ENCODE measurements at regions not wholly inside any gene's neighbourhood (a gene's known extent, or its start where the extent isn't known, plus 50 kb on each side); places are given as distances from the start of the nearest gene placed in this dataset.

DNA sequence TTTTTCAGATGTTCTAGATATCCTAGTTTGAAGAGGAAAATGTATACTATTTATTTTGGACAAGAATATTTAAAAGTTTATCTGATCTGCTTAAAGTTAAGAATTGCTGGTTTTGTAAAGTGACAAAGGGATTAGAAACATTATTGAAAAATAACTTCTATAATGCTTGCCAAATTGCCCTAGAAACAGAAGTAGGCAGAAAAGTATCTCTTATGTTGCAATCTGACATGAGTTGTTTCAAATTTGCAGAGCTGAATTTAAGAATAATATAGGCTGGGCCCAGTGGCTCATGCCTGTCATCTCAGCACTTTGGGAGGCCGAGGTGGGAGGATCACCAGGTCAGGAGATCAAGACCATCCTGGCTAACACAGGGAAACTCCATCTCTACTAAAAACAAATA, 777.1 kb downstream of the LIG4 start:
- POLR2A ChIA-PET: no interaction called here

DNA sequence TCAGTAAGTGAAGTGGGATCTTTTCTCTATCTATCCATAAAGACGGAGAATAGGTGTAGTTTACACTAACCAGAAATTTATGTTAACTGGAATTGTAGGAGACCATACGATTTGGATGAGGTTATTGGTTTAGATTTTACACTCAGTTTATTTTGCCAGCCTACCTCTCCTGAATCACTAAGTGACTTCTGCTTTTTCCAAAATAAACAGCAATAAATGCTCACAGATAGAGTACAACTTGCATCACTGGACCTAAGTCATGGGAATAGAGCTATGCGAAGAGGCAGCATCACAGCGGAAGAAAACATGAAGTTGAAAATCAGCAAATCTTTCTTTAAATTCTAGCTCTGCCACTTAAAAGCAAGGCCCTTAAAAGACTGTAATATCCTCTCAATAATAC, 781.0 kb downstream of the LIG4 start:
- CTCF ChIA-PET: no interaction called here
- POLR2A ChIA-PET: no interaction called here
- DNase-seq (ENCODE audit: extremely low spot score): no peak
- TF ChIP-seq, protein P1, sequence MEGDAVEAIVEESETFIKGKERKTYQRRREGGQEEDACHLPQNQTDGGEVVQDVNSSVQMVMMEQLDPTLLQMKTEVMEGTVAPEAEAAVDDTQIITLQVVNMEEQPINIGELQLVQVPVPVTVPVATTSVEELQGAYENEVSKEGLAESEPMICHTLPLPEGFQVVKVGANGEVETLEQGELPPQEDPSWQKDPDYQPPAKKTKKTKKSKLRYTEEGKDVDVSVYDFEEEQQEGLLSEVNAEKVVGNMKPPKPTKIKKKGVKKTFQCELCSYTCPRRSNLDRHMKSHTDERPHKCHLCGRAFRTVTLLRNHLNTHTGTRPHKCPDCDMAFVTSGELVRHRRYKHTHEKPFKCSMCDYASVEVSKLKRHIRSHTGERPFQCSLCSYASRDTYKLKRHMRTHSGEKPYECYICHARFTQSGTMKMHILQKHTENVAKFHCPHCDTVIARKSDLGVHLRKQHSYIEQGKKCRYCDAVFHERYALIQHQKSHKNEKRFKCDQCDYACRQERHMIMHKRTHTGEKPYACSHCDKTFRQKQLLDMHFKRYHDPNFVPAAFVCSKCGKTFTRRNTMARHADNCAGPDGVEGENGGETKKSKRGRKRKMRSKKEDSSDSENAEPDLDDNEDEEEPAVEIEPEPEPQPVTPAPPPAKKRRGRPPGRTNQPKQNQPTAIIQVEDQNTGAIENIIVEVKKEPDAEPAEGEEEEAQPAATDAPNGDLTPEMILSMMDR (IDR thresholded peaks at IDR 0.05; ENCODE audit: control extremely low read depth, extremely low read depth, low read depth, missing control alignments): no peak

More for the DNA sequence above, 777.1 kb downstream of the LIG4 start:
- TF ChIP-seq, protein P1 (IDR thresholded peaks at IDR 0.05; ENCODE audit: control extremely low read depth, extremely low read depth, low read depth, missing control alignments): no peak
- no peak for DNase-seq (ENCODE audit: extremely low spot score)
- CTCF ChIA-PET: no interaction called here

DNA sequence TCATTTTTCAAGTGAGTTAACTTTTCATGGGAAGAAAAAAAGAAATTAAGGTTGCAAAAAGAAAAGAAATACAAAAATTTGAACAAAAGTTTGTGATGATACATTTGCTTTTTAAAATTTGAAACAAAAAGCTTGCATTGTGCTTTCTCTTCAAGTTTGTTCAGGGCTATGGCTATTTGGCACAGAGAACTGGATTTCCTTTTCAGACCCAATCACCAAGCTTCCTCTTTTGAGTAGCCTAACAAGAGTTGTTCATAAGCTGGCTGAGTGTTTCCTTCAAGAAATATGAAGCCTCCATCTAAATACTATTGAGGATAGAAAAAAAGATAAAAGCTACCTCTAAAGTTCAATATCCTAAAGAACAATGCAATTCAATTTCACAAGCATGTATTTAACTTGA, 787.8 kb downstream of the LIG4 start:
- CTCF ChIA-PET: interaction anchor here (0.8 kb wide), 1 partner anchor 48 kb away, joined by 3 read pairs; no protein-coding TSS in a partner anchor
- POLR2A ChIA-PET: no interaction called here
- no peak for DNase-seq (ENCODE audit: extremely low spot score)
- TF ChIP-seq, protein P1 (IDR thresholded peaks at IDR 0.05; ENCODE audit: control extremely low read depth, extremely low read depth, low read depth, missing control alignments): no peak

DNA sequence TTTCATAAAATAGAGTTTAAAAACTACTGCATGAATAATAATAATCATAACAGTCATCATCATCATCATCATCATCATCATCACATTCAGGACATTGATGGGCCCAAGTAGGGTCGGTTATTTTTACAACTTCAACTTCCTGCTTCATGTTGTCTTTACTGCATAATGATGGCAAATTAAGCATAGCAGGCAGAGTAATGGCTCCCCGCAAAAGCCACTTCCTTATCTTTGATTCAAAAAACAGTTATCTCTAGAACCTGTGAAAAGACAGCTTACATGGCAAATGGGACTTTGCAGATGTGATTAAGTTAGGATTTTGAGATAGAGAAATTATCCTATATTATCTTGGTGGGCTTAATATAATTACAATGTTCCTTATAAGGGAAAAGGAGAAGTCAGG, 792.9 kb downstream of the LIG4 start:
- ChIA-PET POLR2A (no interaction called here), CTCF (no interaction called here)
- TF ChIP-seq, protein P1 (IDR thresholded peaks at IDR 0.05; ENCODE audit: control extremely low read depth, extremely low read depth, low read depth, missing control alignments): no peak
- no peak for DNase-seq (ENCODE audit: extremely low spot score)

DNA sequence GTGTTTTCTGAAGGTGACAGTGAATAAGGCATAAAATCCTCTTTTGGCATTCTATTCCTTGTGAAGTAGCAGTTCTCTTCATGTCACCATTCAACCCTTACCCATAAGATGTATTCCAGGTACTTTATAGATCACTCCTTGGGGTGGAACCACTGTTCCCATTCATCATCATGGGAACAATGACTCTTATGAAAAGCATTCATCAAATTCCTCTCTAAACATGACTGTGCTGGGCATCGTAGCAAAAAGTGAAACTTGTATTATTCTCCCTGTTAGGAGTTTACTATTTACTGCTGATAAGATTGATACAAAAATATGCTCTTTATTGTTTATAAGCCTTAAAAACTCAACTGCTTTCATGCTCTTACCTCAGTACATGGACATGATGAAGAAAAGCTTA, 793.4 kb downstream of the LIG4 start:
- ChIA-PET POLR2A (no interaction called here), CTCF (interaction anchor here (1.2 kb wide), 1 partner anchor 11 kb away, joined by 4 read pairs; no protein-coding TSS in a partner anchor)
- TF ChIP-seq, protein P1 (IDR thresholded peaks at IDR 0.05; ENCODE audit: control extremely low read depth, extremely low read depth, low read depth, missing control alignments): no peak
- DNase-seq (ENCODE audit: extremely low spot score): no peak

DNA sequence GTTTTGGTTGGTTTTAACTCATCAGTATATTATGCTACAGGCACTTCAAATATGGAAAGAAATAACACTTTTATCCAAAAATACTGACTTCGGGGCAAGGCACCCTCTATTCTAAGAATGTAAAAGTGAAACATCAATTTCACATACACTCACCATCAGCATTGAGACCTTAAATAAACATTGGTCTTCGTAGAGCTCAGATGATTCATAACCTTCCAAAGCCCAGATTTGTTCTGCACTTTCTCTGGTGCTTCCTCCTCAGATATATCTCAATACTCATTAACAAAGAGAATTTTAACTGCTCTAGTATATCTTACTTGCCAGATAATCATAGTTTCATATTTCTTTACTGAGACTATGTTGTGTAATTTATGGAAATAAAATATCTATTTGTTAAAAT, 794.3 kb downstream of the LIG4 start:
- TF ChIP-seq, protein P1 (IDR thresholded peaks at IDR 0.05; ENCODE audit: control extremely low read depth, extremely low read depth, low read depth, missing control alignments): no peak
- CTCF ChIA-PET: interaction anchor here (1.2 kb wide), 1 partner anchor 11 kb away, joined by 4 read pairs; no protein-coding TSS in a partner anchor
- POLR2A ChIA-PET: no interaction called here
- no peak for DNase-seq (ENCODE audit: extremely low spot score)

DNA sequence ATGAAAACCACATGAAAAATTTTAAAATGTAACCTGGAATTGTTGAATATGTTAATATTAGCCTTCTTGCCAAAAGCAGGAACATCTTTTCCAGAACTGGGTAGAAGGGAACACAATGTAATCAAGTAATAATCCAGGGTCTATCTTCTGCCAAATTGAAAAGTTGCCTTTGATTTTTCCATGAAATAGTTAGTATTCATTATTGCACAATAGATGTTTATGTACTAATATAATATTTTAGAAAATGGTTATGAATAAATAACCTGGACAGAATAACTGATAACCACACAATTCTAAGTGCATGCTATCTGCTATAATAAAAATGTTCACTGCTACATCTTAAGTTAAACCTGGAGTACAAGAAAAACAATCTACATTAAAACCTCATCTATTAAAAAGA, 802.3 kb downstream of the LIG4 start:
- ChIA-PET CTCF (no interaction called here), POLR2A (no interaction called here)
- DNase-seq (ENCODE audit: extremely low spot score): no peak
- TF ChIP-seq, protein P1 (IDR thresholded peaks at IDR 0.05; ENCODE audit: control extremely low read depth, extremely low read depth, low read depth, missing control alignments): no peak
